H1 (cell line): ENCODE measurements at regions not wholly inside any gene's neighbourhood (a gene's known extent, or its start where the extent isn't known, plus 50 kb on each side); places are given as distances from the start of the nearest gene placed in this dataset.

Source experiments
- E2F6 ChIP-seq: IDR thresholded peaks from 2 replicates; pipeline ENCODE4 v1.6.1; 2012; ENCODE audit warnings: inconsistent platforms
- EZH2 ChIP-seq: fragments of 200-600 bp; sonication (generic); IDR thresholded peaks from 2 replicates; pipeline ENCODE4 v1.7.1; 2012; ENCODE audit warnings: low read depth, mild to moderate bottlenecking, moderate library complexity, low read length, inconsistent platforms; ENCODE audit not compliant: severe bottlenecking
- HDAC2 ChIP-seq, 2 experiments: fragments of 300-600 bp in 1 of 2; sonication (generic) in 1 of 2; IDR thresholded peaks; 2 replicates each; pipeline ENCODE4 v1.6.1; 2011 to 2012; ENCODE audit warnings: low read depth in 2 of 2, low read length in 2 of 2, mild to moderate bottlenecking in 2 of 2, moderate library complexity in 2 of 2, borderline replicate concordance in 1 of 2, inconsistent platforms in 1 of 2
- NRF1 ChIP-seq: IDR thresholded peaks from 2 replicates; pipeline ENCODE4 v1.6.1; 2011; ENCODE audit warnings: mild to moderate bottlenecking, low read depth, low read length, improper control_type of control experiment
- SIN3A ChIP-seq, 2 experiments: IDR thresholded peaks in 1 of 2; conservative IDR thresholded peaks in 1 of 2; 2 replicates each; pipeline ENCODE4 v1.6.1; 2011 to 2012; ENCODE audit warnings: low read length in 2 of 2, improper control_type of control experiment in 1 of 2, low read depth in 1 of 2, mild to moderate bottlenecking in 1 of 2
- TAF7 ChIP-seq: optimal IDR thresholded peaks from 2 replicates; pipeline ENCODE3; 2011; ENCODE audit warnings: low read depth, mild to moderate bottlenecking, inconsistent platforms, low read length, moderate library complexity, borderline replicate concordance
- TCF12 ChIP-seq: IDR thresholded peaks from 2 replicates; pipeline ENCODE4 v1.6.1; 2011; ENCODE audit warnings: low read depth, mild to moderate bottlenecking, low read length
- YY1 ChIP-seq: IDR thresholded peaks from 2 replicates; pipeline ENCODE4 v1.6.1; 2011; ENCODE audit warnings: low read depth, mild to moderate bottlenecking, low read length
- ZNF274 ChIP-seq: IDR thresholded peaks from 2 replicates; pipeline ENCODE4 v1.7.0; 2012; ENCODE audit warnings: low read length, borderline replicate concordance; ENCODE audit errors: extremely low read depth
- TF ChIP-seq, protein P1 (sequence below), 3 experiments: IDR thresholded peaks; 1 replicate in 2 of 3; 2 replicates in 1 of 3; pipeline versions ENCODE4 v1.5.1 to v1.6.1; 2011; ENCODE audit warnings: low read length in 3 of 3, mild to moderate bottlenecking in 3 of 3, inconsistent platforms in 2 of 3, low read depth in 1 of 3, moderate library complexity in 1 of 3; ENCODE audit not compliant: insufficient read depth in 1 of 3; ENCODE audit errors: control extremely low read depth in 1 of 3

DNA sequence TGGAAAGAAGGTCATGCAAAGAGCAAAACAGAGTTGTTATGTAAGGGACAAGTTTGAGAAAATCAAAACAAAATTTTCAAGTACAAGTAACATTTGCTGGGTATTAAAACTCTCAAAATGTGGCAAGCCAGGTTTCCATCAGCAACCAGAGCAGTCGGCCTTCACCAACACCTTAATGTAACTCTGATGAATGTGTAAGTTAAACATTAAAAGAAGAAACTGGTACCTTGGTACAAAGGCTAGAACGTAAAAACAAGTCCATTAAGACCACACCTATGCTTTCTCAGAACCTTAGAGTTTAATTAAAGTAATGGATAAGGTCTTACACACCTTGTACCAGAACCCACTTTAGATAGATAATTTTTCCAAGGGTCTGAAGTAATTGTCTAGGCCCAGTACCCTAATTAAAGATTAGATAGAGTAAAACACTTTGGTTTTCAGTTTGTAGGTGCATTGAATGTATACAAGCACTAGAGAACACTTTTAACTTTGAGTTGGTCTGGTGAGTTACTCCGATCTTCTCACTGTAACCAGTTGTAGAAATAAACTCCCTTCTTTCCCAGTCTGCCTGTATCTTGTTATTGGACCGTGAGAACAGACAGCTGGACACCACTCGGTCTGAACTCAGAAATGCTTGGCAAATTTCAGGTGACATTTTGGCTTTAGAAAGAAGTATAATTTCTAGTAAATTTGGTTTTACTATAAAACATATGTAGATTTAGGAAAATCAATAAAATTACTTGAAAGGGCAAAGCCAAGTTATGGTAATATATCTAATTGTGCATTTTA, 319.4 kb downstream of the HTR1B start:
- no peak for TF ChIP-seq NRF1
- TF ChIP-seq SIN3A (conservative IDR thresholded peaks at IDR 0.05 in 1 of 2, IDR thresholded peaks at IDR 0.05 in 1 of 2; ENCODE audit: low read depth in 1 of 2, low read length in 2 of 2) = no peak
- TF ChIP-seq TAF7 = no peak
- TF ChIP-seq, protein P1, sequence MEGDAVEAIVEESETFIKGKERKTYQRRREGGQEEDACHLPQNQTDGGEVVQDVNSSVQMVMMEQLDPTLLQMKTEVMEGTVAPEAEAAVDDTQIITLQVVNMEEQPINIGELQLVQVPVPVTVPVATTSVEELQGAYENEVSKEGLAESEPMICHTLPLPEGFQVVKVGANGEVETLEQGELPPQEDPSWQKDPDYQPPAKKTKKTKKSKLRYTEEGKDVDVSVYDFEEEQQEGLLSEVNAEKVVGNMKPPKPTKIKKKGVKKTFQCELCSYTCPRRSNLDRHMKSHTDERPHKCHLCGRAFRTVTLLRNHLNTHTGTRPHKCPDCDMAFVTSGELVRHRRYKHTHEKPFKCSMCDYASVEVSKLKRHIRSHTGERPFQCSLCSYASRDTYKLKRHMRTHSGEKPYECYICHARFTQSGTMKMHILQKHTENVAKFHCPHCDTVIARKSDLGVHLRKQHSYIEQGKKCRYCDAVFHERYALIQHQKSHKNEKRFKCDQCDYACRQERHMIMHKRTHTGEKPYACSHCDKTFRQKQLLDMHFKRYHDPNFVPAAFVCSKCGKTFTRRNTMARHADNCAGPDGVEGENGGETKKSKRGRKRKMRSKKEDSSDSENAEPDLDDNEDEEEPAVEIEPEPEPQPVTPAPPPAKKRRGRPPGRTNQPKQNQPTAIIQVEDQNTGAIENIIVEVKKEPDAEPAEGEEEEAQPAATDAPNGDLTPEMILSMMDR (IDR thresholded peaks at IDR 0.05; ENCODE audit: control extremely low read depth in 1 of 3, insufficient read depth in 1 of 3, low read depth in 1 of 3, low read length in 3 of 3) = no peak
- no peak for TF ChIP-seq E2F6
- TF ChIP-seq HDAC2 (IDR thresholded peaks at IDR 0.05; ENCODE audit: borderline replicate concordance in 1 of 2, low read depth in 2 of 2, low read length in 2 of 2) = no peak
- TF ChIP-seq TCF12 = no peak
- no peak for TF ChIP-seq EZH2
- TF ChIP-seq YY1 = no peak
- no peak for TF ChIP-seq ZNF274
